GM18868 (cell line): ENCODE measurements at regions not wholly inside any gene's neighbourhood (a gene's known extent, or its start where the extent isn't known, plus 50 kb on each side); places are given as distances from the start of the nearest gene placed in this dataset.
"Not testable (repeated sequence)": the region's sequence is repeated elsewhere in the genome, so short reads cannot be mapped to it uniquely, and the experiment has no call there.

Experiments used
- ATAC-seq: cut with Tn5 transposase; IDR thresholded peaks from one replicate; pipeline ENCODE4 v1.9.1; 2021; ENCODE audit warnings: mild to moderate bottlenecking, moderate library complexity; ENCODE audit not compliant: unreplicated experiment

GRCh38 chr22:48309115-48309705 lies 1518.5 kb downstream of the BRD1 start:
- ATAC-seq = no peak

- ATAC-seq = no peak
Measured at GRCh38 chr22:48307931-48308330, 1519.7 kb downstream of the BRD1 start.

- ATAC-seq = no peak
Measured at GRCh38 chr22:48306785-48307510, 1520.7 kb downstream of the BRD1 start.

- no peak for ATAC-seq
Measured at GRCh38 chr22:48306284-48306683, 1521.4 kb downstream of the BRD1 start.

GRCh38 chr22:48305726-48306235 lies 1521.9 kb downstream of the BRD1 start:
- ATAC-seq = no peak

GRCh38 chr22:48303369-48303725 lies 1524.3 kb downstream of the BRD1 start:
- no peak for ATAC-seq

GRCh38 chr22:48302657-48303368 lies 1524.9 kb downstream of the BRD1 start:
- no peak for ATAC-seq

- ATAC-seq = no peak
Measured at GRCh38 chr22:48301908-48302307, 1525.8 kb downstream of the BRD1 start.

- ATAC-seq = no peak
Measured at GRCh38 chr22:48301421-48301820, 1526.3 kb downstream of the BRD1 start.

- ATAC-seq = no peak
Measured at GRCh38 chr22:48300877-48301276, 1526.8 kb downstream of the BRD1 start.

- no peak for ATAC-seq
Measured at GRCh38 chr22:48299801-48300200, 1527.9 kb downstream of the BRD1 start.

- no peak for ATAC-seq
Measured at GRCh38 chr22:48299124-48299523, 1528.5 kb downstream of the BRD1 start.

- ATAC-seq = no peak
Measured at GRCh38 chr22:48297296-48297695, 1530.4 kb downstream of the BRD1 start.

- ATAC-seq = not testable (repeated sequence)
Measured at GRCh38 chr22:48289954-48290353, 1527.5 kb downstream of the TBC1D22A start.

GRCh38 chr22:48288376-48288940 lies 1526.0 kb downstream of the TBC1D22A start:
- ATAC-seq = no peak

GRCh38 chr22:48287031-48287430 lies 1524.6 kb downstream of the TBC1D22A start:
- ATAC-seq = no peak

- ATAC-seq = no peak
Measured at GRCh38 chr22:48284671-48285070, 1522.2 kb downstream of the TBC1D22A start.

GRCh38 chr22:48282804-48283203 lies 1520.4 kb downstream of the TBC1D22A start:
- ATAC-seq = no peak

- no peak for ATAC-seq
Measured at GRCh38 chr22:48279461-48279756, 1517.0 kb downstream of the TBC1D22A start.

- ATAC-seq = no peak
Measured at GRCh38 chr22:48278620-48279460, 1516.4 kb downstream of the TBC1D22A start.
